ENCODE measurements at regions not wholly inside any gene's neighbourhood (a gene's known extent, or its start where the extent isn't known, plus 50 kb on each side); places are given as distances from the start of the nearest gene placed in this dataset.

DNA sequence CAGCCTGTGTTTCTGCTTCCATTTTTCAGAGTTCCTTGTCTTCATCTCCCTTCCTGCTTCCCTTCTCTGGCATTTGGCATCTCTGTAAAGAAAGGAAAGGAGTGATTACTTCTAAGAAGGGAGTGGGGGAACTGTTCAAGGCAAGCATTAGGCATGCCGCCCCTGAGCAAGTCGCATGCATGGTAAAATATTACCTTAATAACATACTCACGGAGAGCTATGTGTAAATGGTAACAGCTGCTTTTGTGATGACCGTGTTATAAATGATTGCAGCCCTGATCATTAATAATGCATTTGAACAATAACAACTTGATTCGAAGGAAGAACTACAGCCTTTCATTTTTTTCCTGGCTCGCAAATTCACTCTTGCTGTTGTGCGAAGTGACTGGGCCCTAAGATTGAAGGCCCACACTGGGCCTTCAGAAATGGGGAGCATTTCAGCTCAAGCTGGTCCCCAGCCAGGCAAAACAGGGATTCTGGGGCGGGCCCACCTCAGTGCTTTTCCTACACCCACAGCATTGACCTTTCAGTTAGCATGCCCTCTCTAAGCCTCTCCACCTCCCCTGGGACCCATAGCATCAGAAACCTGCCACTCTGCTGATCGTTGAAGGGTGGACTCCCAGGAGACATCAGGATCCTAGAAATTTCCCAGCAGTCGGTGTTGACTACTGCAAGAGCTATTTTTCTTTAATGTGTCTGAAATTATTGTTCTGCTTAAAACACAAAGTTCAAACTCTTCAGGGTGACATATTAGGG, 263.0 kb upstream of the CADM1 start:
- peak overlapping the region in 1 of 3 experiments; percentile 9 for H3K4me3 Mint-ChIP-seq
- peak overlapping the region; percentile 51 to 73 (median 59) for H3K27ac Mint-ChIP-seq
- H3K36me3 Mint-ChIP-seq (ENCODE audit: low read depth), result no peaks in the 10 kb centered on the region
- peaks cover 18% of the 10 kb centered on the region for H3K4me1 Mint-ChIP-seq
- no peaks in the 10 kb centered on the region for H3K9me3 Mint-ChIP-seq
- H3K27me3 Mint-ChIP-seq (ENCODE audit: low read depth), result peaks cover 7% of the 10 kb centered on the region
- TF ChIP-seq CTCF (IDR thresholded peaks at IDR 0.05; ENCODE audit: unreplicated experiment in 3 of 3), result no peak

GRCh38 chr11:115766561-115766960, 262.3 kb upstream of the CADM1 start:
- Mint-ChIP-seq H3K9me3 (no peaks in the 10 kb centered on the region), H3K27me3 (ENCODE audit: low read depth) (peaks cover 10% of the 10 kb centered on the region), H3K27ac (peak overlapping the region; percentile 51 to 73 (median 59)), H3K4me3 (no peak overlapping the region), H3K36me3 (ENCODE audit: low read depth) (no peaks in the 10 kb centered on the region), H3K4me1 (peaks cover 18% of the 10 kb centered on the region)
- TF ChIP-seq CTCF (IDR thresholded peaks at IDR 0.05; ENCODE audit: unreplicated experiment in 3 of 3), result no peak

DNA sequence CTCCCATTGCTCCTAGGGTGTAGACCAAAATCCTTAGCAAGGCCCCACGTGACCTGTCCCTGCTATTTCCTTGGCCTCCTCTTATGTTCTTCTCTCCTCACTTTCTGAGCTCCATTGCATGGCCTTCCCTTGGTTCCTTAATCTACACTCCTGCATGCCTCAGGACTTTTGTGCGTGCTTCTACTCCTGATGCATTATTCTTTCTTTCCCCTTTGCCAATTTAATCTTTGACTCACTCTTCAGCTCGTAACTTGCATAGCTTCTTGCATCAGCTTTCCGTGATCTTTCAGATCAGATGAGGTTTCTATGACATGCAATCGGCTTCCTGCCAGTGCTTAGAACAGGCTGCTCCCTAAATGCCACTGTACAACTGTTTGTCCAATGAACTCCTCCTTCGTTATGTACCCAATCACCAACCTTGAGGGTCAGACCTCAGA, 261.6 kb upstream of the CADM1 start:
- H3K9me3 Mint-ChIP-seq, result no peaks in the 10 kb centered on the region
- peaks cover 6% of the 10 kb centered on the region for H3K27me3 Mint-ChIP-seq (ENCODE audit: low read depth)
- no peaks in the 10 kb centered on the region for H3K36me3 Mint-ChIP-seq (ENCODE audit: low read depth)
- TF ChIP-seq CTCF (IDR thresholded peaks at IDR 0.05; ENCODE audit: unreplicated experiment in 3 of 3), result no peak
- no peak overlapping the region for H3K4me3 Mint-ChIP-seq
- peaks cover 19% of the 10 kb centered on the region for H3K4me1 Mint-ChIP-seq
- no peak overlapping the region for H3K27ac Mint-ChIP-seq

GRCh38 chr11:115764176-115764575, 260.0 kb upstream of the CADM1 start:
- Mint-ChIP-seq H3K4me3 (no peak overlapping the region), H3K36me3 (ENCODE audit: low read depth) (no peaks in the 10 kb centered on the region), H3K9me3 (no peaks in the 10 kb centered on the region), H3K27me3 (ENCODE audit: low read depth) (peaks cover 7% of the 10 kb centered on the region), H3K27ac (no peak overlapping the region), H3K4me1 (peaks cover 23% of the 10 kb centered on the region)
- no peak for TF ChIP-seq CTCF (IDR thresholded peaks at IDR 0.05; ENCODE audit: unreplicated experiment in 3 of 3)

GRCh38 chr11:115761817-115762216, 257.6 kb upstream of the CADM1 start:
- peak overlapping the region in 1 of 3 experiments; percentile 29 for H3K27ac Mint-ChIP-seq
- no peaks in the 10 kb centered on the region for H3K9me3 Mint-ChIP-seq
- peak overlapping the region; percentile 35 to 47 (median 43) for H3K4me3 Mint-ChIP-seq
- peaks cover 24% of the 10 kb centered on the region for H3K27me3 Mint-ChIP-seq (ENCODE audit: low read depth)
- peaks cover 22% of the 10 kb centered on the region for H3K4me1 Mint-ChIP-seq
- no peak for TF ChIP-seq CTCF (IDR thresholded peaks at IDR 0.05; ENCODE audit: unreplicated experiment in 3 of 3)
- peaks cover 6% of the 10 kb centered on the region for H3K36me3 Mint-ChIP-seq (ENCODE audit: low read depth)

DNA sequence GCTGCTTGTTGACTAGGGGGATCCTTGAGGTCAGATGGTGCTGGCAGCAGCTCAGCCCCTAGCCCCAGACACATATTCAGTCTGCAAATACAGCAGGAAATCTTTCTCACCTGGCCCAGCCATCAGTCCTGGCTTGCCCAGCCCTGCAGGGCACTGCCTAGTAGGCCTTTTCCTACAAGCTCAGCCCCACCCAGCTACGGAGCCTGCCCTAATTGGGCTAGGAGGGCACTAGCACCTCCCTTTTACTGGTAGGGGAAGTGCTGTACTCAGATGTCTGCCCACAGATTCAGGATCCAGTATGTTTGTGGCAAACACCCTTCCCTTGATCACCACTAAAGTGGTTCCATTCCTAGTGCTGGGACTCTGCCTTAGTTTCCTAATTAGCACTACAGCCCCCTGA, 257.1 kb upstream of the CADM1 start:
- Mint-ChIP-seq H3K36me3 (ENCODE audit: low read depth) (peaks cover 11% of the 10 kb centered on the region), H3K4me3 (peak overlapping the region in 2 of 3 experiments; percentile 43 to 79), H3K27me3 (ENCODE audit: low read depth) (peaks cover 27% of the 10 kb centered on the region), H3K9me3 (no peaks in the 10 kb centered on the region), H3K4me1 (peaks cover 17% of the 10 kb centered on the region), H3K27ac (peak overlapping the region in 1 of 3 experiments; percentile 71)
- TF ChIP-seq CTCF (IDR thresholded peaks at IDR 0.05; ENCODE audit: unreplicated experiment in 3 of 3), result no peak
